AG10803 (cell line): ENCODE measurements at regions not wholly inside any gene's neighbourhood (a gene's known extent, or its start where the extent isn't known, plus 50 kb on each side); places are given as distances from the start of the nearest gene placed in this dataset.

Experiments
- DNase-seq: peaks from one replicate; pipeline ENCODE4 v3.0.0; 2010; ENCODE audit warnings: low read depth
- H3K4me3 ChIP-seq: 2 replicates; pipeline ENCODE4 v1.5.1; 2011; ENCODE audit warnings: mild to moderate bottlenecking, low read length, control low read depth
- TF ChIP-seq, protein P1 (sequence below): conservative IDR thresholded peaks from 2 replicates; pipeline ENCODE4 v1.5.1; 2011; ENCODE audit warnings: mild to moderate bottlenecking, low read length, control low read depth, inconsistent platforms

DNA sequence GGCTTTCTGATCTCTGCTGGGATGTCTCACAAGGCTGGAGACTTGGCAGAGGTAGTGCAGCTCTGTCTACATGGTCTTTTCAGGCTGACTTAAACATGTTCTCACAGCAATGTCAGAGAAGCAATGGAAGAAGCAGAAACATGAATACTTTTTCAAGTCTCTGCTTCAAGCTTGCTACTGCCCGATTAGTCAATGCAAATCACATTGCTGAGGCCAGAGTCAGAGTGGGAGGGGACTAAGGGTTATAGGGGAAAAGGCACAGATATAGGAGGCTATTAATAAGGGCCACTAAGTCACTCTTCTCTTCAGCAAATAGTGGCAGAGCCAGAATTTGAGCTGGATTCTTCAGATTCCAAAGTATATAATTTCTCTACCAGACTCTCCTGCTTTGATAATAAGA lies 390.5 kb downstream of the TMEM135 start:
- no peak overlapping the region for H3K4me3 ChIP-seq
- peak; percentile 38 for DNase-seq
- TF ChIP-seq, protein P1, sequence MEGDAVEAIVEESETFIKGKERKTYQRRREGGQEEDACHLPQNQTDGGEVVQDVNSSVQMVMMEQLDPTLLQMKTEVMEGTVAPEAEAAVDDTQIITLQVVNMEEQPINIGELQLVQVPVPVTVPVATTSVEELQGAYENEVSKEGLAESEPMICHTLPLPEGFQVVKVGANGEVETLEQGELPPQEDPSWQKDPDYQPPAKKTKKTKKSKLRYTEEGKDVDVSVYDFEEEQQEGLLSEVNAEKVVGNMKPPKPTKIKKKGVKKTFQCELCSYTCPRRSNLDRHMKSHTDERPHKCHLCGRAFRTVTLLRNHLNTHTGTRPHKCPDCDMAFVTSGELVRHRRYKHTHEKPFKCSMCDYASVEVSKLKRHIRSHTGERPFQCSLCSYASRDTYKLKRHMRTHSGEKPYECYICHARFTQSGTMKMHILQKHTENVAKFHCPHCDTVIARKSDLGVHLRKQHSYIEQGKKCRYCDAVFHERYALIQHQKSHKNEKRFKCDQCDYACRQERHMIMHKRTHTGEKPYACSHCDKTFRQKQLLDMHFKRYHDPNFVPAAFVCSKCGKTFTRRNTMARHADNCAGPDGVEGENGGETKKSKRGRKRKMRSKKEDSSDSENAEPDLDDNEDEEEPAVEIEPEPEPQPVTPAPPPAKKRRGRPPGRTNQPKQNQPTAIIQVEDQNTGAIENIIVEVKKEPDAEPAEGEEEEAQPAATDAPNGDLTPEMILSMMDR = no peak

GRCh38 chr11:87425943-87426342 lies 388.2 kb downstream of the TMEM135 start:
- H3K4me3 ChIP-seq = no peak overlapping the region
- TF ChIP-seq, protein P1 = no peak
- peak; percentile 88 for DNase-seq

GRCh38 chr11:87425391-87425790 lies 387.7 kb downstream of the TMEM135 start:
- peak; percentile 39 for DNase-seq
- TF ChIP-seq, protein P1 = no peak
- H3K4me3 ChIP-seq = no peak overlapping the region

- TF ChIP-seq, protein P1 = no peak
- no peak for DNase-seq
These were observed 385.4 kb downstream of the TMEM135 start for GRCh38 chr11:87423161-87423560.

DNA sequence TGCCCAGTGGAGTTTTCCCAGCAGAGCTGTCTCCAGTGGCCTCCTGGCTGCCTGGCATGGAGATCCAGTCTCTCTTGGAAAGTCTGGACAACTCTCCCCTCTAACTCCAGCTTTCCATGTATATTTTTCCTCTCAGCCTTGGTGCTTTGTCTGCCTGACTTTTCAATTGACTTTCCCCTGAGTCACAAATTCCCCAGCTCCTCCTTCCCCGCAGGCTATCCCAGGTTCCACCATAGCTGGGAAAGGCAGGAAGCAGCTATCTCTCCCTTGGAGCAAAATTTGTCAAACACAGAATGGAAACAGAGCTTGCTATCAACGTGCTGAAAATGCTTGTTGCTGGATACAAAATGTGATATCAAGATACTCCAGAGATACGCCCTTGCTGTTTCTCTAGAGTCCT lies 384.8 kb downstream of the TMEM135 start:
- no peak overlapping the region for H3K4me3 ChIP-seq
- TF ChIP-seq, protein P1 = no peak
- no peak for DNase-seq

More at GRCh38 chr11:87423161-87423560, 385.4 kb downstream of the TMEM135 start:
- H3K4me3 ChIP-seq = no peak overlapping the region

DNA sequence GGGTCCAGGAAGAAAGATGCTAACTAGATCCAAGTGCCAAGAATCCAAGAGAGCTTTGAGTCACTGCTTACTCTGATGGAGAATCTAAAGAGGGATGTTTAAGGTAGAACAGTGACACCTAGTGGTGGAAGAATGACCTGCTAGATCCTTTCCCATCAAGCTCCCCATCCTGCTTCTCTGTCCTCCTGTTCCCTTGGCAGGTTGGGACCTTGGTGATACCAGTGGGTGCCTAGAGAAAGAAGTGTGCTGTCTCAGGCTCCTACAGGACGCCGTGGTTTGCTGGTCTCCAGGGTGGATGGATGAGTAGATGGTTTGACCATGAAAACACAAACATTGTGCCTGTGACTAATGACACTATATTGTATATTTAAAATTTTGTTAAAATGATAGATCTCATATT lies 383.7 kb downstream of the TMEM135 start:
- TF ChIP-seq, protein P1 = peak; percentile 81
- DNase-seq = peak; percentile 84
- H3K4me3 ChIP-seq = no peak overlapping the region

DNA sequence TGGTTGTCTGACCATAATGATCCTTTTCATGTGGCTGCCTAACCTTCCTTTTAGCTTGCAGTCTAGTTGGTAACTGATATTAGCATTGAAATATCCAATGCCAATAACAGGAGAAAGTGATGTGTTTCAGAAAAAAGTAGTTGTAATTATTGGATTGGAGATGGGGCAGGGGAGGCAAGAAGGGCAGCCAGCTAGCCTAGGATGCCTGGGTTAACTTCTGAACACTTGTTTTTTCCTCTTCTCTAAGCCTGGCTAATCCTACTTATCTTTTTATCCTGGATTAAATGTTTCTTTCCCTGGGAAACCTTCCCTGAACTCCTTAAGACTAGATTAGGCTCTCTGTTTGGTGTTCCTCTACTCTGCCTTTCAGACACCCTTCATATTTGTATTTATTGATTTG lies 380.2 kb downstream of the TMEM135 start:
- TF ChIP-seq, protein P1 = no peak
- no peak for DNase-seq
- no peak overlapping the region for H3K4me3 ChIP-seq
